ENCODE measurements at regions not wholly inside any gene's neighbourhood (a gene's known extent, or its start where the extent isn't known, plus 50 kb on each side); places are given as distances from the start of the nearest gene placed in this dataset.

DNA sequence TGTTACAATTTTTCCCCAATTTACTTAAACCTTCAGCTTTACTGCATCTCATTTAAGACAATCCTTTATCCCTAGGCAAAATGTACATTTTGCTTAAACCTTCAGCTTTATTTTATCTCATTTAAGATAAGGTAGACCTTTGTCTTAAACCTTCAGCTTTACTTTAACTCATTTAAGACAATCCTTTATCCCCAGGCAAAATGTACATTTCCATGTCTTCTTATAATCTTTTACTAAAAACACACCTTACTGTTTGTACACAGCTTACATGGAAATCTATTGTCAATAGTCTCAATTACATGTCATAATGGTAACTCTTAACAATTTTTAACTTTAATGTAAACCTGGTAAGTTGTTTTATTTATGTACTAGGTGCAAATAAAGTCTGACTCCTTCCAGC is 58.7 kb upstream of the MKRN3 start:
- TF ChIP-seq, protein P1, sequence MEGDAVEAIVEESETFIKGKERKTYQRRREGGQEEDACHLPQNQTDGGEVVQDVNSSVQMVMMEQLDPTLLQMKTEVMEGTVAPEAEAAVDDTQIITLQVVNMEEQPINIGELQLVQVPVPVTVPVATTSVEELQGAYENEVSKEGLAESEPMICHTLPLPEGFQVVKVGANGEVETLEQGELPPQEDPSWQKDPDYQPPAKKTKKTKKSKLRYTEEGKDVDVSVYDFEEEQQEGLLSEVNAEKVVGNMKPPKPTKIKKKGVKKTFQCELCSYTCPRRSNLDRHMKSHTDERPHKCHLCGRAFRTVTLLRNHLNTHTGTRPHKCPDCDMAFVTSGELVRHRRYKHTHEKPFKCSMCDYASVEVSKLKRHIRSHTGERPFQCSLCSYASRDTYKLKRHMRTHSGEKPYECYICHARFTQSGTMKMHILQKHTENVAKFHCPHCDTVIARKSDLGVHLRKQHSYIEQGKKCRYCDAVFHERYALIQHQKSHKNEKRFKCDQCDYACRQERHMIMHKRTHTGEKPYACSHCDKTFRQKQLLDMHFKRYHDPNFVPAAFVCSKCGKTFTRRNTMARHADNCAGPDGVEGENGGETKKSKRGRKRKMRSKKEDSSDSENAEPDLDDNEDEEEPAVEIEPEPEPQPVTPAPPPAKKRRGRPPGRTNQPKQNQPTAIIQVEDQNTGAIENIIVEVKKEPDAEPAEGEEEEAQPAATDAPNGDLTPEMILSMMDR (IDR thresholded peaks at IDR 0.05), result no peak
- TF ChIP-seq TAF1 (IDR thresholded peaks at IDR 0.05; ENCODE audit: borderline replicate concordance, low read depth, low read length), result no peak
- TF ChIP-seq, protein P2, sequence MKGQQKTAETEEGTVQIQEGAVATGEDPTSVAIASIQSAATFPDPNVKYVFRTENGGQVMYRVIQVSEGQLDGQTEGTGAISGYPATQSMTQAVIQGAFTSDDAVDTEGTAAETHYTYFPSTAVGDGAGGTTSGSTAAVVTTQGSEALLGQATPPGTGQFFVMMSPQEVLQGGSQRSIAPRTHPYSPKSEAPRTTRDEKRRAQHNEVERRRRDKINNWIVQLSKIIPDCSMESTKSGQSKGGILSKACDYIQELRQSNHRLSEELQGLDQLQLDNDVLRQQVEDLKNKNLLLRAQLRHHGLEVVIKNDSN (IDR thresholded peaks at IDR 0.05; ENCODE audit: borderline replicate concordance, low read depth), result no peak
- TF ChIP-seq, protein P3, sequence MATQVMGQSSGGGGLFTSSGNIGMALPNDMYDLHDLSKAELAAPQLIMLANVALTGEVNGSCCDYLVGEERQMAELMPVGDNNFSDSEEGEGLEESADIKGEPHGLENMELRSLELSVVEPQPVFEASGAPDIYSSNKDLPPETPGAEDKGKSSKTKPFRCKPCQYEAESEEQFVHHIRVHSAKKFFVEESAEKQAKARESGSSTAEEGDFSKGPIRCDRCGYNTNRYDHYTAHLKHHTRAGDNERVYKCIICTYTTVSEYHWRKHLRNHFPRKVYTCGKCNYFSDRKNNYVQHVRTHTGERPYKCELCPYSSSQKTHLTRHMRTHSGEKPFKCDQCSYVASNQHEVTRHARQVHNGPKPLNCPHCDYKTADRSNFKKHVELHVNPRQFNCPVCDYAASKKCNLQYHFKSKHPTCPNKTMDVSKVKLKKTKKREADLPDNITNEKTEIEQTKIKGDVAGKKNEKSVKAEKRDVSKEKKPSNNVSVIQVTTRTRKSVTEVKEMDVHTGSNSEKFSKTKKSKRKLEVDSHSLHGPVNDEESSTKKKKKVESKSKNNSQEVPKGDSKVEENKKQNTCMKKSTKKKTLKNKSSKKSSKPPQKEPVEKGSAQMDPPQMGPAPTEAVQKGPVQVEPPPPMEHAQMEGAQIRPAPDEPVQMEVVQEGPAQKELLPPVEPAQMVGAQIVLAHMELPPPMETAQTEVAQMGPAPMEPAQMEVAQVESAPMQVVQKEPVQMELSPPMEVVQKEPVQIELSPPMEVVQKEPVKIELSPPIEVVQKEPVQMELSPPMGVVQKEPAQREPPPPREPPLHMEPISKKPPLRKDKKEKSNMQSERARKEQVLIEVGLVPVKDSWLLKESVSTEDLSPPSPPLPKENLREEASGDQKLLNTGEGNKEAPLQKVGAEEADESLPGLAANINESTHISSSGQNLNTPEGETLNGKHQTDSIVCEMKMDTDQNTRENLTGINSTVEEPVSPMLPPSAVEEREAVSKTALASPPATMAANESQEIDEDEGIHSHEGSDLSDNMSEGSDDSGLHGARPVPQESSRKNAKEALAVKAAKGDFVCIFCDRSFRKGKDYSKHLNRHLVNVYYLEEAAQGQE (IDR thresholded peaks at IDR 0.05; ENCODE audit: low read depth, low read length), result no peak

All from SK-N-SH (cell line).